ENCODE measurements at regions not wholly inside any gene's neighbourhood (a gene's known extent, or its start where the extent isn't known, plus 50 kb on each side); places are given as distances from the start of the nearest gene placed in this dataset.

- H3K27me3 ChIP-seq: no peaks in the 10 kb centered on the region
- no peak for TF ChIP-seq CTCF (IDR thresholded peaks at IDR 0.05)
- no peak overlapping the region for H3K27ac ChIP-seq
- intact Hi-C loops (cut with DNase I; ENCODE audit: low total_unique reads): no loop called here
- no peak for DNase-seq
- H3K4me1 ChIP-seq: peaks cover 0 to 3% (median 0%) of the 10 kb centered on the region in 4 donors
- H3K4me3 ChIP-seq: no peak overlapping the region
- H3K9me3 ChIP-seq: no peaks in the 10 kb centered on the region
- H3K36me3 ChIP-seq: no peaks in the 10 kb centered on the region
Observed at GRCh38 chr6:82066991-82067411, 180.5 kb downstream of the IBTK start.

GRCh38 chr6:82066196-82066595 is 181.3 kb downstream of the IBTK start:
- Histone ChIP-seq H3K4me1 (no peaks in the 10 kb centered on the region), H3K27ac (no peak overlapping the region), H3K36me3 (no peaks in the 10 kb centered on the region), H3K9me3 (no peaks in the 10 kb centered on the region), H3K27me3 (no peaks in the 10 kb centered on the region), H3K4me3 (no peak overlapping the region)
- no peak for TF ChIP-seq CTCF (IDR thresholded peaks at IDR 0.05)
- intact Hi-C loops (cut with DNase I; ENCODE audit: low total_unique reads): no loop called here
- no peak for DNase-seq

GRCh38 chr6:82063574-82063973 is 184.0 kb downstream of the IBTK start:
- DNase-seq: no peak
- no peaks in the 10 kb centered on the region for H3K36me3 ChIP-seq
- no peaks in the 10 kb centered on the region for H3K4me1 ChIP-seq
- H3K27ac ChIP-seq: no peak overlapping the region
- no peak overlapping the region for H3K4me3 ChIP-seq
- H3K27me3 ChIP-seq: no peaks in the 10 kb centered on the region
- no peaks in the 10 kb centered on the region for H3K9me3 ChIP-seq
- intact Hi-C loops (cut with DNase I; ENCODE audit: low total_unique reads): no loop called here
- no peak for TF ChIP-seq CTCF (IDR thresholded peaks at IDR 0.05)

DNA sequence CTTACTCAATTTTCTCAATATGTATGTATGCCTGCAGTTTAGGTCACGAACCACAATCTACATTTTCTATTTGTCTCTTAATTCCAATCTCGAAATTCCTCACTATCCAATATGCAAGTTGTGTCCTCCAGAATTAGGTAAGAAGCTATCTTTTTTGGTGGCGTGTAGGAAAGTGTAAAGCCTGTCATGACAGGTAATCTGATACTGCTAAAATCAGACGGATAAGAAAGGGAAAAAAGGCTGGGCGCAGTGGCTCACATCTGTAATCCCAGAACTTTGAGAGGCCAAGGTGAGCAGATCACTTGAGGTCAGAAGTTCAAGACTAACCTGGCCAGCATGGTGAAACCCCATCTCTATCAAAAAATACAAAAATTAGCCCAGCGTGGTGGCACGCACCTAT is 185.3 kb downstream of the IBTK start:
- H3K27ac ChIP-seq: no peak overlapping the region
- H3K36me3 ChIP-seq: no peaks in the 10 kb centered on the region
- H3K27me3 ChIP-seq: no peaks in the 10 kb centered on the region
- no peak for DNase-seq
- peaks cover 0 to 11% (median 3%) of the 10 kb centered on the region in 4 donors for H3K4me1 ChIP-seq
- H3K4me3 ChIP-seq: no peak overlapping the region
- no peaks in the 10 kb centered on the region for H3K9me3 ChIP-seq
- intact Hi-C loops (cut with DNase I; ENCODE audit: low total_unique reads): no loop called here
- no peak for TF ChIP-seq CTCF (IDR thresholded peaks at IDR 0.05)

GRCh38 chr6:82057846-82058554 is 189.5 kb downstream of the IBTK start:
- Histone ChIP-seq H3K4me1 (peaks cover 0 to 13% (median 3%) of the 10 kb centered on the region in 4 donors), H3K27ac (no peak overlapping the region), H3K4me3 (no peak overlapping the region), H3K9me3 (no peaks in the 10 kb centered on the region), H3K27me3 (no peaks in the 10 kb centered on the region), H3K36me3 (no peaks in the 10 kb centered on the region)
- intact Hi-C loops (cut with DNase I; ENCODE audit: low total_unique reads): no loop called here
- DNase-seq: no peak
- TF ChIP-seq CTCF (IDR thresholded peaks at IDR 0.05): no peak

All from tibial artery (tissue), 4 donors.